ENCODE measurements at regions not wholly inside any gene's neighbourhood (a gene's known extent, or its start where the extent isn't known, plus 50 kb on each side); places are given as distances from the start of the nearest gene placed in this dataset.

GRCh38 chr9:23938908-23939307 is 112.9 kb upstream of the ELAVL2 start:
- TF ChIP-seq CTCF (IDR thresholded peaks at IDR 0.05 in 8 of 11, conservative IDR thresholded peaks at IDR 0.05 in 3 of 11) (no peak), POLR2AphosphoS5 (IDR thresholded peaks at IDR 0.05) (no peak), POLR2A (IDR thresholded peaks at IDR 0.05) (no peak)
